HG03575 (cell line): ENCODE measurements at regions not wholly inside any gene's neighbourhood (a gene's known extent, or its start where the extent isn't known, plus 50 kb on each side); places are given as distances from the start of the nearest gene placed in this dataset.
"Not testable (repeated sequence)": the region's sequence is repeated elsewhere in the genome, so short reads cannot be mapped to it uniquely, and the experiment has no call there.

Experiments
- ATAC-seq: cut with Tn5 transposase; IDR thresholded peaks from one replicate; pipeline ENCODE4 v1.9.1; 2021; ENCODE audit not compliant: unreplicated experiment, insufficient number of reproducible peaks, low FRiP score; ENCODE audit errors: extremely low read depth

- no peak for ATAC-seq
Measured at GRCh38 chr6:169145991-169146501, 107.6 kb downstream of the THBS2 start.

GRCh38 chr6:169145496-169145895, 108.2 kb downstream of the THBS2 start:
- ATAC-seq = no peak

GRCh38 chr6:169144356-169144755, 109.3 kb downstream of the THBS2 start:
- no peak for ATAC-seq

- no peak for ATAC-seq
Measured at GRCh38 chr6:169142538-169142844, 111.2 kb downstream of the THBS2 start.

- ATAC-seq = no peak
Measured at GRCh38 chr6:169141671-169142537, 111.7 kb downstream of the THBS2 start.

GRCh38 chr6:169140986-169141495, 112.6 kb downstream of the THBS2 start:
- no peak for ATAC-seq

GRCh38 chr6:169139179-169139971, 114.3 kb downstream of the THBS2 start:
- ATAC-seq = no peak

GRCh38 chr6:169132352-169132940, 121.2 kb downstream of the THBS2 start:
- no peak for ATAC-seq

GRCh38 chr6:169131390-169131789, 122.3 kb downstream of the THBS2 start:
- ATAC-seq = no peak

GRCh38 chr6:169130113-169130512, 123.5 kb downstream of the THBS2 start:
- ATAC-seq = no peak

- no peak for ATAC-seq
Measured at GRCh38 chr6:169121013-169121412, 132.6 kb downstream of the THBS2 start.

GRCh38 chr6:169119669-169120068, 134.0 kb downstream of the THBS2 start:
- ATAC-seq = no peak

- no peak for ATAC-seq
Measured at GRCh38 chr6:169118346-169118830, 135.3 kb downstream of the THBS2 start.

GRCh38 chr6:169117663-169118062, 136.0 kb downstream of the THBS2 start:
- no peak for ATAC-seq

- no peak for ATAC-seq
Measured at GRCh38 chr6:169115632-169116031, 138.0 kb downstream of the THBS2 start.

GRCh38 chr6:169114632-169115031, 139.0 kb downstream of the THBS2 start:
- ATAC-seq = not testable (repeated sequence)

GRCh38 chr6:169112483-169113320, 140.9 kb downstream of the THBS2 start:
- ATAC-seq = no peak

GRCh38 chr6:169111203-169111602, 142.4 kb downstream of the THBS2 start:
- no peak for ATAC-seq
